Central memory CD8-positive, alpha-beta T cell (primary cell): ENCODE measurements at regions not wholly inside any gene's neighbourhood (a gene's known extent, or its start where the extent isn't known, plus 50 kb on each side); places are given as distances from the start of the nearest gene placed in this dataset.

Experiments
- ATAC-seq: fragments of 150-1000 bp; cut with Tn5 transposase; replicated peaks from 2 replicates; pipeline ENCODE4 v1.10.0; 2022; ENCODE audit warnings: mild to moderate bottlenecking, moderate FRiP score, moderate number of reproducible peaks; ENCODE audit not compliant: poor library complexity, severe bottlenecking; ENCODE audit errors: extremely low read depth
- DNase-seq, 2 donors: peaks; one replicate each; pipeline ENCODE4 v3.0.0; 2021; ENCODE audit warnings: low spot score in 2 of 2
- H3K27ac Mint-ChIP-seq: one replicate; pipeline ENCODE4 v1.8.0; 2022; ENCODE audit warnings: low read depth, mild to moderate bottlenecking, moderate library complexity, mixed read lengths
- H3K27me3 Mint-ChIP-seq: one replicate; pipeline ENCODE4 v1.8.0; 2022; ENCODE audit warnings: mixed read lengths
- H3K36me3 Mint-ChIP-seq: one replicate; pipeline ENCODE4 v1.8.0; 2022; ENCODE audit warnings: mild to moderate bottlenecking, moderate library complexity, mixed read lengths; ENCODE audit not compliant: insufficient read depth
- H3K4me1 Mint-ChIP-seq: one replicate; pipeline ENCODE4 v1.8.0; 2022; ENCODE audit warnings: mixed read lengths
- H3K4me3 Mint-ChIP-seq: one replicate; pipeline ENCODE4 v1.8.0; 2022; ENCODE audit warnings: mild to moderate bottlenecking, moderate library complexity, mixed read lengths
- H3K9me3 Mint-ChIP-seq: one replicate; pipeline ENCODE4 v1.8.0; 2022; ENCODE audit warnings: mixed read lengths

- H3K4me1 Mint-ChIP-seq = no peaks in the 10 kb centered on the region
- H3K27ac Mint-ChIP-seq = no peak overlapping the region
- H3K27me3 Mint-ChIP-seq = no peaks in the 10 kb centered on the region
- peaks cover 23% of the 10 kb centered on the region for H3K9me3 Mint-ChIP-seq
- DNase-seq (no peak), ATAC-seq (no peak)
- H3K4me3 Mint-ChIP-seq = no peak overlapping the region
- H3K36me3 Mint-ChIP-seq = no peaks in the 10 kb centered on the region
Observed at GRCh38 chr5:18050345-18050744, 416.1 kb downstream of the TAF11L14 start.

DNA sequence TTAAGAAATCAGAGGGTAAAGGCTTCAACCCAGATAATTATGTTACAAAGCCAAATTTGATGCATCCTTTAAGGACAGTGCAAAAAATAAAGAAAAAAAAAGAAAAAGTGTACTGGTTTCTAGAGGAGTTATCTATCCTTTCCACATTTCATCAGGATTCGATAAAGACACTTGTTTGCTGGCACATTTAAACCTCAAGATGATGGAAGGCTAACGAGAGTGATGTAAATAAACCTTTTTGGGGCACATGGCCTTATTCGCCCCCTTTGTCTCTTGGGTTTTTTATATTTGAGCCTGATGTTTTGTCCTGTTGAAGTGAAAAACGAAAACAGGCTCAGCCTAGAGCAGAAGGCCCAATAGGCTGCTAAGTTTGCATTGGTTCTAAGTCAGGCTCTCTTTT is 416.5 kb downstream of the TAF11L14 start:
- ATAC-seq (no peak), DNase-seq (no peak)
- Mint-ChIP-seq H3K27me3 (no peaks in the 10 kb centered on the region), H3K4me3 (no peak overlapping the region), H3K9me3 (peaks cover 26% of the 10 kb centered on the region), H3K27ac (no peak overlapping the region), H3K36me3 (no peaks in the 10 kb centered on the region), H3K4me1 (no peaks in the 10 kb centered on the region)

GRCh38 chr5:18051953-18052352 is 417.7 kb downstream of the TAF11L14 start:
- ATAC-seq (no peak), DNase-seq (no peak)
- Mint-ChIP-seq H3K27me3 (no peaks in the 10 kb centered on the region), H3K4me1 (no peaks in the 10 kb centered on the region), H3K4me3 (no peak overlapping the region), H3K36me3 (no peaks in the 10 kb centered on the region), H3K27ac (no peak overlapping the region), H3K9me3 (peaks cover 26% of the 10 kb centered on the region)

GRCh38 chr5:18052569-18052968 is 418.3 kb downstream of the TAF11L14 start:
- H3K4me3 Mint-ChIP-seq = no peak overlapping the region
- H3K27me3 Mint-ChIP-seq = no peaks in the 10 kb centered on the region
- no peak for DNase-seq
- H3K4me1 Mint-ChIP-seq = no peaks in the 10 kb centered on the region
- H3K9me3 Mint-ChIP-seq = peaks cover 26% of the 10 kb centered on the region
- H3K36me3 Mint-ChIP-seq = no peaks in the 10 kb centered on the region
- no peak for ATAC-seq
- H3K27ac Mint-ChIP-seq = no peak overlapping the region

DNA sequence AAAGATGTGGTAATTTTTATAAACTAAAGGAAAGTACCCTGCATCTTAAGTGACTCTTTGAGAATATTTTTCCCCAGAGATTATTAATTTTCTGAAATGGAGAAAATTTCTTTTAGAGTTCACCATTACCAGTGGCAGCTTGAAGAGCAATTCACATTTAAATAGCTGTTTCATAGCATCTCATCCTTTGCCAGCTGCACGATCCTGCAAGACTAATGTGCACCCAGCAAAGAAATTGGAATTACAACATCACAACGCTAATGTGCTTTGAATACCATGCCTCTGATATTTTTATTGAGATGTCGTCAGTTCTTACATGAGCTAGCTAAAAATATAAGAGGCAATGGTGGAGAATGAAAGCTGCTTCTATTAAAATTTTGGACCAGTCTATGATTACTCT is 423.5 kb downstream of the TAF11L14 start:
- no peak for DNase-seq
- Mint-ChIP-seq H3K36me3 (no peaks in the 10 kb centered on the region), H3K27me3 (no peaks in the 10 kb centered on the region), H3K4me1 (no peaks in the 10 kb centered on the region), H3K4me3 (no peak overlapping the region), H3K9me3 (peaks cover 12% of the 10 kb centered on the region), H3K27ac (no peak overlapping the region)
- no peak for ATAC-seq

- Mint-ChIP-seq H3K36me3 (peaks cover 2% of the 10 kb centered on the region), H3K4me1 (no peaks in the 10 kb centered on the region), H3K4me3 (no peak overlapping the region), H3K9me3 (peaks cover 29% of the 10 kb centered on the region), H3K27me3 (no peaks in the 10 kb centered on the region), H3K27ac (no peak overlapping the region)
- ATAC-seq (no peak), DNase-seq (no peak)
Observed at GRCh38 chr5:18067615-18068014, 433.4 kb downstream of the TAF11L14 start.

- DNase-seq (no peak), ATAC-seq (no peak)
- peaks cover 30% of the 10 kb centered on the region for H3K9me3 Mint-ChIP-seq
- no peak overlapping the region for H3K4me3 Mint-ChIP-seq
- no peak overlapping the region for H3K27ac Mint-ChIP-seq
- no peaks in the 10 kb centered on the region for H3K4me1 Mint-ChIP-seq
- peaks cover 2% of the 10 kb centered on the region for H3K36me3 Mint-ChIP-seq
- H3K27me3 Mint-ChIP-seq = no peaks in the 10 kb centered on the region
Observed at GRCh38 chr5:18068826-18069225, 434.6 kb downstream of the TAF11L14 start.

DNA sequence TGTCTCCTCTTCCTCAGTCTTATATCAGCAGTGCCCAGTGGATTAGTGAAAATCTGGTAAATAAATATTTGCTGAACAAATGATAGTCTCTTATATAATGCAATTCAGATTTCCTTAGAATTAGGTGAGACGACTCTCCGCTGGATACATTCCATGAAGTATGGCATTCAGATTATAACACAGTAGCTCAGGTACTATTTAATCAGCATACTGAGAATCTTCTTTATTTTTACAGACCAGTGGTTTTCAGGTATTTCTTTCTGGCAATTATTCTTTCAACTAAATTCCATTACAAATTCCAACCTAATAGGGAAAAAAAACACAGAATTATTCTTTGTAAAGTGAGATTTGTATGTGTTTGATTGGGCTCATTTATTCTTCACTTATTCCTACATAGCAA is 435.5 kb downstream of the TAF11L14 start:
- Mint-ChIP-seq H3K27ac (no peak overlapping the region), H3K4me3 (no peak overlapping the region), H3K27me3 (no peaks in the 10 kb centered on the region), H3K36me3 (peaks cover 2% of the 10 kb centered on the region), H3K4me1 (no peaks in the 10 kb centered on the region), H3K9me3 (peaks cover 30% of the 10 kb centered on the region)
- no peak for ATAC-seq
- DNase-seq = no peak

GRCh38 chr5:18072600-18072999 is 438.3 kb downstream of the TAF11L14 start:
- peaks cover 25% of the 10 kb centered on the region for H3K9me3 Mint-ChIP-seq
- H3K27me3 Mint-ChIP-seq = no peaks in the 10 kb centered on the region
- H3K4me1 Mint-ChIP-seq = no peaks in the 10 kb centered on the region
- no peak for ATAC-seq
- H3K27ac Mint-ChIP-seq = no peak overlapping the region
- DNase-seq = no peak
- peaks cover 2% of the 10 kb centered on the region for H3K36me3 Mint-ChIP-seq
- H3K4me3 Mint-ChIP-seq = no peak overlapping the region

DNA sequence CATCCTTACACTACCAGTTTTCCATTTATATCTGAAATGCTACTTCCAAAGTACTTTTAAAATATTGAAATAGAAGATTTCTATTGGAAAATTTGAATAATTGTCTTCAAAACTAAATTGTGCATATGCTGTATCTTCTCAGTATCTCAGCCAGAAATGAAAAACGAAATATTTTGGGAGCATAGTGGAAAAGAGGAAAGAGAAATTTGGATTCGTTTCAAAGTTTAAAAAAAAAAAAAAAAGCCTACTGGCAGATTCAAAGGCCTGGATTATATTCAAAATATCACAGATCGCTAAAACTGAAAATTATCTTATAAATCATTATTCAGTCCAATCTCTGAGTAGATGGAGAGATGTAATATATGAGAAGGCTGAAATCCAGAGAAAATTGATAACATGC is 440.7 kb downstream of the TAF11L14 start:
- peaks cover 2% of the 10 kb centered on the region for H3K36me3 Mint-ChIP-seq
- no peak for DNase-seq
- no peak for ATAC-seq
- H3K9me3 Mint-ChIP-seq = peaks cover 20% of the 10 kb centered on the region
- H3K4me1 Mint-ChIP-seq = no peaks in the 10 kb centered on the region
- H3K27ac Mint-ChIP-seq = no peak overlapping the region
- no peaks in the 10 kb centered on the region for H3K27me3 Mint-ChIP-seq
- H3K4me3 Mint-ChIP-seq = no peak overlapping the region

GRCh38 chr5:18078157-18078556 is 443.9 kb downstream of the TAF11L14 start:
- Mint-ChIP-seq H3K27me3 (no peaks in the 10 kb centered on the region), H3K27ac (no peak overlapping the region), H3K4me3 (no peak overlapping the region), H3K4me1 (no peaks in the 10 kb centered on the region), H3K9me3 (peaks cover 18% of the 10 kb centered on the region), H3K36me3 (no peaks in the 10 kb centered on the region)
- no peak for ATAC-seq
- no peak for DNase-seq

DNA sequence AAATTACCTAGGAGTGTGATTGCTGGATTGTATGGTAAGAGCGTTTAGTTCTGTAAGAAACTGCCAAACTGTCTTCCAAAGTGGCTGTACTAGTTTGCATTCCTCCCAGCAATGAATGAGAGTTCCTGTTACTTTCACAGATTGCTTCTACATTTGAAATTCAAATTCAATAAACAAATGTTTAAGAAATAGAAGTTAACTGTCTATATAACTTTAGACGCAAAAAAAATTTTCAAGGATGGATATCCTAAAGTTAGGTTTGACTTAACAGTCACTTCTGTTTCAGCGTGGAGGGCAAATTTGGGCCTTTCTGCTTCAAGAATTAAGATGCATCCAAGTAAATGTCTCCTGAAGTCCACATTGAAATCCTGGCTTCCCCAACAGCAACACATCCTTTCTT is 445.6 kb downstream of the TAF11L14 start:
- no peaks in the 10 kb centered on the region for H3K4me1 Mint-ChIP-seq
- peaks cover 29% of the 10 kb centered on the region for H3K9me3 Mint-ChIP-seq
- H3K4me3 Mint-ChIP-seq = no peak overlapping the region
- DNase-seq = no peak
- H3K36me3 Mint-ChIP-seq = no peaks in the 10 kb centered on the region
- no peak overlapping the region for H3K27ac Mint-ChIP-seq
- no peaks in the 10 kb centered on the region for H3K27me3 Mint-ChIP-seq
- ATAC-seq = no peak

- Mint-ChIP-seq H3K4me1 (no peaks in the 10 kb centered on the region), H3K4me3 (no peak overlapping the region), H3K27ac (no peak overlapping the region), H3K27me3 (no peaks in the 10 kb centered on the region), H3K36me3 (no peaks in the 10 kb centered on the region), H3K9me3 (peaks cover 35% of the 10 kb centered on the region)
- ATAC-seq (no peak), DNase-seq (no peak)
Observed at GRCh38 chr5:18088020-18088579, 453.8 kb downstream of the TAF11L14 start.

DNA sequence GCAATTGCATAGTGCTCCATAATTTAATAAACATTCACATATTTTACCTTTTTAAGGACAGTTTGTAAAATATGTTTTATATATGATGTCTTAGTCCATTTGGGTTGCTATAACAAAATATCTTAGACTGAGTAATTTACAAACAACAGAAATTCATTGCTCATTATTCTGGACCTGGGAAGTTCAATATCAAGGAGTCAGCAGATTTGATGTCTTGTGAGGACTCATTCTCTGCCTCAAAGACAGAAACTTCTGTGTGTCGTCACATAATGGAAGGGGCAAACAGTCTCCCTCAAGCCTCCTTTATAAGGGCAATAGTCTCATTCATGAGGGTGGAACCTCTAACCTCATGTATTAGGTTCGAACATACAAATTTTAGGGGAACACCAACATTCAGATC is 455.9 kb downstream of the TAF11L14 start:
- Mint-ChIP-seq H3K4me3 (no peak overlapping the region), H3K27me3 (no peaks in the 10 kb centered on the region), H3K4me1 (no peaks in the 10 kb centered on the region), H3K27ac (no peak overlapping the region), H3K36me3 (no peaks in the 10 kb centered on the region), H3K9me3 (peaks cover 26% of the 10 kb centered on the region)
- ATAC-seq = no peak
- no peak for DNase-seq
